ENCODE measurements at regions not wholly inside any gene's neighbourhood (a gene's known extent, or its start where the extent isn't known, plus 50 kb on each side); places are given as distances from the start of the nearest gene placed in this dataset.
A peak's percentile ranks its signal among the peaks of the same experiment; 100 is the strongest.
"Not testable (repeated sequence)": the region's sequence is repeated elsewhere in the genome, so short reads cannot be mapped to it uniquely, and the experiment has no call there.

GRCh38 chr2:185507719-185508118 is 230.9 kb upstream of the FSIP2 start:
- Histone ChIP-seq H3K9me3 (peaks cover 2% of the 10 kb centered on the region; the same call in 1 of the 3 replicates), H3K4me1 (no peaks in the 10 kb centered on the region), H3K27ac (no peak overlapping the region), H3K4me3 (no peak overlapping the region), H3K4me2 (no peak overlapping the region)
- ATAC-seq (no peak), FAIRE-seq (no peak), DNase-seq (ENCODE audit: low read depth in 1 of 2, low spot score in 1 of 2) (no peak)
- 4% methylated on average over 4 of the region's 4 CpGs for WGBS (ENCODE audit: missing lambda C conversion rate)
- POLR2A ChIA-PET, result no interaction called here
- CTCF ChIA-PET, result no interaction called here
- no peak for TF ChIP-seq RCOR1 (IDR thresholded peaks at IDR 0.05; ENCODE audit: low read depth, low read length)
- TF ChIP-seq ZC3H11A (IDR thresholded peaks at IDR 0.05), result no peak
- no peak for TF ChIP-seq TP53 (CRISPR knock-in tag; IDR thresholded peaks at IDR 0.05)
- no peak for TF ChIP-seq MAX (IDR thresholded peaks at IDR 0.05)

- Histone ChIP-seq H3K4me3 (no peak overlapping the region), H3K9me3 (peaks cover 2% of the 10 kb centered on the region; the same call in 1 of the 3 replicates), H3K4me1 (no peaks in the 10 kb centered on the region), H3K27ac (no peak overlapping the region), H3K4me2 (no peak overlapping the region)
- TF ChIP-seq RAD21 (conservative IDR thresholded peaks at IDR 0.05 in 1 of 2, IDR thresholded peaks at IDR 0.05 in 1 of 2), result no peak
- TF ChIP-seq E2F6 (IDR thresholded peaks at IDR 0.05; ENCODE audit: borderline replicate concordance, low read depth), result no peak
- ChIA-PET POLR2A (no interaction called here), CTCF (no interaction called here)
- FAIRE-seq (no peak), ATAC-seq (no peak), DNase-seq (ENCODE audit: low read depth in 1 of 2, low spot score in 1 of 2) (no peak)
- 35% methylated on average over 3 of the region's 3 CpGs for WGBS (ENCODE audit: missing lambda C conversion rate)
Measured at GRCh38 chr2:185510060-185510459, 228.5 kb upstream of the FSIP2 start.

GRCh38 chr2:185511925-185512324 is 226.7 kb upstream of the FSIP2 start:
- ChIA-PET POLR2A (no interaction called here), CTCF (no interaction called here)
- no peak overlapping the region for H3K4me2 ChIP-seq
- DNase-seq (ENCODE audit: low read depth in 1 of 2, low spot score in 1 of 2), result no peak
- no peak for TF ChIP-seq ELK1 (IDR thresholded peaks at IDR 0.05; ENCODE audit: low read depth, low read length)
- peak; percentile 76 for TF ChIP-seq MAFK (IDR thresholded peaks at IDR 0.05; ENCODE audit: partially characterized antibody)
- 77% methylated on average over 2 of the region's 2 CpGs for WGBS (ENCODE audit: missing lambda C conversion rate)
- no peak for ATAC-seq
- H3K4me3 ChIP-seq, result no peak overlapping the region
- H3K27ac ChIP-seq, result no peak overlapping the region
- H3K9me3 ChIP-seq, result peaks cover 2% of the 10 kb centered on the region; the same call in 1 of the 3 replicates
- no peak for FAIRE-seq
- no peaks in the 10 kb centered on the region for H3K4me1 ChIP-seq

GRCh38 chr2:185522472-185522871 is 216.1 kb upstream of the FSIP2 start:
- TF ChIP-seq PHF8 (IDR thresholded peaks at IDR 0.05; ENCODE audit: borderline replicate concordance, low read depth) (no peak), MAFK (IDR thresholded peaks at IDR 0.05; ENCODE audit: partially characterized antibody) (no peak), CTCF (IDR thresholded peaks at IDR 0.05) (0 out of 3 replicates have a peak, but pooled peaks have one; percentile 7), E2F6 (IDR thresholded peaks at IDR 0.05; ENCODE audit: borderline replicate concordance, low read depth) (no peak), FOXS1 (CRISPR knock-in tag; IDR thresholded peaks at IDR 0.05) (no peak), KDM1A (IDR thresholded peaks at IDR 0.05; ENCODE audit: low read depth) (no peak), USF2 (IDR thresholded peaks at IDR 0.05) (no peak), RAD21 (conservative IDR thresholded peaks at IDR 0.05 in 1 of 2, IDR thresholded peaks at IDR 0.05 in 1 of 2) (peak in 1 of 2 experiments; percentile 29; a peak in 1 of 5 replicates)
- ATAC-seq (no peak), FAIRE-seq (no peak), DNase-seq (ENCODE audit: low read depth in 1 of 2, low spot score in 1 of 2) (peak in 1 of 2 experiments; percentile 4)
- Histone ChIP-seq H3K4me1 (no peaks in the 10 kb centered on the region), H3K4me2 (no peak overlapping the region), H3K4me3 (no peak overlapping the region), H3K9me3 (peaks cover 3% of the 10 kb centered on the region; the same call in 1 of the 3 replicates), H3K27ac (no peak overlapping the region)
- 29% methylated on average over 6 of the region's 6 CpGs for WGBS (ENCODE audit: missing lambda C conversion rate)
- CTCF ChIA-PET, result no interaction called here
- POLR2A ChIA-PET, result no interaction called here

- POLR2A ChIA-PET; CTCF ChIA-PET; ATAC-seq; H3K9me3 ChIP-seq; FAIRE-seq; H3K27ac ChIP-seq; DNase-seq (ENCODE audit: low read depth in 1 of 2, low spot score in 1 of 2); H3K4me3 ChIP-seq; H3K4me2 ChIP-seq; H3K4me1 ChIP-seq: not testable (repeated sequence)
- WGBS (ENCODE audit: missing lambda C conversion rate), result 5% methylated on average over 2 of the region's 2 CpGs
Measured at GRCh38 chr2:185524242-185524641, 214.4 kb upstream of the FSIP2 start.

All from A549 (cell line).